HEK293 (cell line): ENCODE measurements at regions not wholly inside any gene's neighbourhood (a gene's known extent, or its start where the extent isn't known, plus 50 kb on each side); places are given as distances from the start of the nearest gene placed in this dataset.

Experiments
- CTCF ChIA-PET: fragments of 350-600 bp; formaldehyde crosslinking; extraction: SDS; loops from one replicate; lab custom pipeline; 2021; ENCODE audit warnings: antibody characterized with exemption; lab: Yijun Ruan, JAX
- POLR2A ChIA-PET: fragments of 300-600 bp; formaldehyde crosslinking; extraction: SDS; loops from one replicate; lab custom pipeline; 2020; ENCODE audit warnings: antibody characterized with exemption, inconsistent platforms; lab: Yijun Ruan, JAX
- H3K27ac ChIP-seq: fragments of 200-500 bp; sonication (Bioruptor generic); 2 replicates; pipeline ENCODE4 v1.5.1; 2014; ENCODE audit warnings: low read depth, low read length, control low read depth, inconsistent platforms; ENCODE audit errors: extremely low read depth
- H3K36me3 ChIP-seq, 2 experiments: fragments of 200-500 bp in 1 of 2; sonication (Bioruptor generic) in 1 of 2; 1 replicate in 1 of 2; 2 replicates in 1 of 2; pipeline ENCODE4 v1.5.1; 2014 to 2017; ENCODE audit warnings: inconsistent platforms in 2 of 2, low read length in 2 of 2; ENCODE audit not compliant: control insufficient read depth in 2 of 2, insufficient read depth in 1 of 2
- H3K4me1 ChIP-seq: fragments of 200-500 bp; sonication (Bioruptor generic); 2 replicates; pipeline ENCODE4 v1.5.1; 2014; ENCODE audit warnings: mild to moderate bottlenecking, low read length, inconsistent platforms; ENCODE audit not compliant: control insufficient read depth, insufficient read depth
- H3K4me3 ChIP-seq: 2 replicates; pipeline ENCODE4 v1.5.1; 2011; ENCODE audit warnings: low read depth, mild to moderate bottlenecking, control low read depth, low read length, moderate library complexity
- H3K9me3 ChIP-seq: fragments of 200-500 bp; sonication (Bioruptor generic); 2 replicates; pipeline ENCODE4 v1.5.1; 2014; ENCODE audit warnings: low read depth, low read length, inconsistent platforms; ENCODE audit not compliant: control insufficient read depth, insufficient read depth
- BCL11B ChIP-seq: fragments of 450-650 bp; formaldehyde crosslinking; IDR thresholded peaks from 2 replicates; pipeline ENCODE4 v1.5.1; 2016; ENCODE audit warnings: low read depth, missing biosample characterization, missing genetic modification characterization
- CTCF ChIP-seq: fragments of 450-650 bp; formaldehyde crosslinking; IDR thresholded peaks from 2 replicates; pipeline ENCODE4 v1.5.1; 2016; ENCODE audit warnings: missing biosample characterization, missing genetic modification characterization
- MEIS1 ChIP-seq: sonication (generic); formaldehyde crosslinking; IDR thresholded peaks from 2 replicates; pipeline ENCODE4 v1.8.1; 2022; ENCODE audit warnings: missing genetic modification reagents, mild to moderate bottlenecking, borderline replicate concordance
- MYNN ChIP-seq: fragments of 450-650 bp; formaldehyde crosslinking; IDR thresholded peaks from 2 replicates; pipeline ENCODE4 v1.5.1; 2016; ENCODE audit warnings: missing biosample characterization, missing genetic modification characterization, borderline replicate concordance
- PRDM10 ChIP-seq: fragments of 450-650 bp; formaldehyde crosslinking; IDR thresholded peaks from 2 replicates; pipeline ENCODE4 v1.5.1; 2016; ENCODE audit warnings: missing biosample characterization, missing genetic modification characterization
- SETDB1 ChIP-seq: IDR thresholded peaks from one replicate; pipeline ENCODE4 v1.6.1; 2017; ENCODE audit warnings: mild to moderate bottlenecking, low read length, moderate library complexity, mixed read lengths; ENCODE audit not compliant: insufficient read length
- TRIM28 ChIP-seq: IDR thresholded peaks from 2 replicates; pipeline ENCODE4 v1.6.1; 2011; ENCODE audit warnings: low read length, control low read depth, borderline replicate concordance
- WT1 ChIP-seq: fragments of 450-650 bp; formaldehyde crosslinking; IDR thresholded peaks from 2 replicates; pipeline ENCODE4 v1.5.1; 2016; ENCODE audit warnings: missing biosample characterization, missing genetic modification characterization
- ZBTB1 ChIP-seq: fragments of 450-650 bp; formaldehyde crosslinking; IDR thresholded peaks from 2 replicates; pipeline ENCODE4 v1.5.1; 2016; ENCODE audit warnings: missing biosample characterization, missing genetic modification characterization
- ZBTB6 ChIP-seq: fragments of 450-650 bp; formaldehyde crosslinking; IDR thresholded peaks from 2 replicates; pipeline ENCODE4 v1.5.1; 2017; ENCODE audit warnings: missing biosample characterization, missing genetic modification characterization
- ZNF114 ChIP-seq: fragments of 450-650 bp; formaldehyde crosslinking; IDR thresholded peaks from 2 replicates; pipeline ENCODE4 v1.5.0; 2017; ENCODE audit warnings: missing biosample characterization, missing genetic modification characterization
- ZNF324 ChIP-seq: fragments of 450-650 bp; formaldehyde crosslinking; IDR thresholded peaks from 2 replicates; pipeline ENCODE4 v1.5.1; 2016; ENCODE audit warnings: missing biosample characterization, missing genetic modification characterization
- ZNF404 ChIP-seq: fragments of 450-650 bp; formaldehyde crosslinking; IDR thresholded peaks from 2 replicates; pipeline ENCODE4 v1.5.1; 2017; ENCODE audit warnings: missing biosample characterization, missing genetic modification characterization
- ZNF518A ChIP-seq: fragments of 450-650 bp; formaldehyde crosslinking; conservative IDR thresholded peaks from 2 replicates; pipeline ENCODE4 v1.5.1; 2016; ENCODE audit warnings: low read depth, missing biosample characterization, missing genetic modification characterization
- ZNF529 ChIP-seq: fragments of 450-650 bp; formaldehyde crosslinking; IDR thresholded peaks from 2 replicates; pipeline ENCODE4 v1.5.1; 2017; ENCODE audit warnings: missing genetic modification characterization, missing biosample characterization; ENCODE audit not compliant: insufficient replicate concordance
- ZNF626 ChIP-seq: fragments of 450-650 bp; sonication (Bioruptor Pico); formaldehyde crosslinking; IDR thresholded peaks from 2 replicates; pipeline ENCODE4 v1.5.1; 2018; ENCODE audit warnings: missing biosample characterization, missing genetic modification characterization, inconsistent platforms
- ZNF645 ChIP-seq: fragments of 450-650 bp; formaldehyde crosslinking; IDR thresholded peaks from 2 replicates; pipeline ENCODE4; 2016; ENCODE audit warnings: missing biosample characterization, missing genetic modification characterization
- ZNF654 ChIP-seq: fragments of 450-650 bp; formaldehyde crosslinking; IDR thresholded peaks from 2 replicates; pipeline ENCODE4 v1.5.1; 2016; ENCODE audit warnings: low read depth, missing biosample characterization, missing genetic modification characterization
- ZNF830 ChIP-seq: fragments of 450-650 bp; IDR thresholded peaks from 2 replicates; pipeline ENCODE4 v1.5.0; 2018; ENCODE audit warnings: missing biosample characterization, missing genetic modification characterization, low read depth, mild to moderate bottlenecking, moderate library complexity

- no peak overlapping the region for H3K4me3 ChIP-seq
- no peaks in the 10 kb centered on the region for H3K9me3 ChIP-seq
- TF ChIP-seq ZNF529 (tag by site-specific recombination): peak; percentile 91
- peak; percentile 93 for TF ChIP-seq TRIM28
- no peak for TF ChIP-seq ZNF324 (tag by site-specific recombination)
- peak; percentile 99 for TF ChIP-seq SETDB1
- no peaks in the 10 kb centered on the region for H3K36me3 ChIP-seq
- ChIA-PET POLR2A (no interaction called here), CTCF (interaction anchor here (0.6 kb wide), 1 partner anchor 956 kb away, joined by 5 read pairs; no protein-coding TSS in a partner anchor)
- no peaks in the 10 kb centered on the region for H3K4me1 ChIP-seq
- no peak overlapping the region for H3K27ac ChIP-seq
These were observed 845.5 kb downstream of the TLE4 start for GRCh38 chr9:80417211-80417773.

GRCh38 chr9:80410106-80410505 is 838.3 kb downstream of the TLE4 start:
- POLR2A ChIA-PET: interaction anchor here (0.6 kb wide), 1 partner anchor 317 kb away, joined by 6 read pairs; no protein-coding TSS in a partner anchor
- H3K36me3 ChIP-seq: no peaks in the 10 kb centered on the region
- TF ChIP-seq ZNF626 (tag by site-specific recombination): no peak
- no peak for TF ChIP-seq MEIS1 (CRISPR knock-in tag)
- TF ChIP-seq ZNF404 (tag by site-specific recombination): no peak
- no peak for TF ChIP-seq TRIM28
- no peak for TF ChIP-seq PRDM10 (tag by site-specific recombination)
- no peak for TF ChIP-seq ZBTB6 (tag by site-specific recombination)
- no peak for TF ChIP-seq ZNF518A (tag by site-specific recombination)
- no peak for TF ChIP-seq WT1 (tag by site-specific recombination)
- TF ChIP-seq ZNF114 (tag by site-specific recombination): no peak
- TF ChIP-seq ZNF830 (tag by site-specific recombination): no peak
- no peak for TF ChIP-seq CTCF (tag by site-specific recombination)
- TF ChIP-seq ZBTB1 (tag by site-specific recombination): no peak
- TF ChIP-seq ZNF645: no peak
- no peak for TF ChIP-seq ZNF654 (tag by site-specific recombination)
- no peak for TF ChIP-seq MYNN
- no peak for TF ChIP-seq BCL11B (tag by site-specific recombination)
- TF ChIP-seq, all 188 proteins: peak for 0
- Histone ChIP-seq H3K27ac (no peak overlapping the region), H3K9me3 (no peaks in the 10 kb centered on the region), H3K4me1 (no peaks in the 10 kb centered on the region), H3K4me3 (no peak overlapping the region)
- CTCF ChIA-PET: no interaction called here
